B cell (primary cell): ENCODE measurements at regions not wholly inside any gene's neighbourhood (a gene's known extent, or its start where the extent isn't known, plus 50 kb on each side); places are given as distances from the start of the nearest gene placed in this dataset.

Source experiments
- EZH2 ChIP-seq: IDR thresholded peaks from 2 replicates; pipeline ENCODE4 v1.6.1; 2012; ENCODE audit warnings: borderline replicate concordance, low read depth, mild to moderate bottlenecking, moderate library complexity, low read length; ENCODE audit not compliant: insufficient read depth, poor library complexity, severe bottlenecking
- TF ChIP-seq, protein P1 (sequence below): fragments of 200-600 bp; IDR thresholded peaks from one replicate; pipeline ENCODE4 v1.8.0; 2022; ENCODE audit warnings: antibody characterized with exemption, mild to moderate bottlenecking

- TF ChIP-seq, protein P1, sequence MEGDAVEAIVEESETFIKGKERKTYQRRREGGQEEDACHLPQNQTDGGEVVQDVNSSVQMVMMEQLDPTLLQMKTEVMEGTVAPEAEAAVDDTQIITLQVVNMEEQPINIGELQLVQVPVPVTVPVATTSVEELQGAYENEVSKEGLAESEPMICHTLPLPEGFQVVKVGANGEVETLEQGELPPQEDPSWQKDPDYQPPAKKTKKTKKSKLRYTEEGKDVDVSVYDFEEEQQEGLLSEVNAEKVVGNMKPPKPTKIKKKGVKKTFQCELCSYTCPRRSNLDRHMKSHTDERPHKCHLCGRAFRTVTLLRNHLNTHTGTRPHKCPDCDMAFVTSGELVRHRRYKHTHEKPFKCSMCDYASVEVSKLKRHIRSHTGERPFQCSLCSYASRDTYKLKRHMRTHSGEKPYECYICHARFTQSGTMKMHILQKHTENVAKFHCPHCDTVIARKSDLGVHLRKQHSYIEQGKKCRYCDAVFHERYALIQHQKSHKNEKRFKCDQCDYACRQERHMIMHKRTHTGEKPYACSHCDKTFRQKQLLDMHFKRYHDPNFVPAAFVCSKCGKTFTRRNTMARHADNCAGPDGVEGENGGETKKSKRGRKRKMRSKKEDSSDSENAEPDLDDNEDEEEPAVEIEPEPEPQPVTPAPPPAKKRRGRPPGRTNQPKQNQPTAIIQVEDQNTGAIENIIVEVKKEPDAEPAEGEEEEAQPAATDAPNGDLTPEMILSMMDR: no peak
- TF ChIP-seq EZH2: no peak
Observed at GRCh38 chr2:64889803-64890202, 99.4 kb upstream of the SLC1A4 start.
